ENCODE measurements at regions not wholly inside any gene's neighbourhood (a gene's known extent, or its start where the extent isn't known, plus 50 kb on each side); places are given as distances from the start of the nearest gene placed in this dataset.

DNA sequence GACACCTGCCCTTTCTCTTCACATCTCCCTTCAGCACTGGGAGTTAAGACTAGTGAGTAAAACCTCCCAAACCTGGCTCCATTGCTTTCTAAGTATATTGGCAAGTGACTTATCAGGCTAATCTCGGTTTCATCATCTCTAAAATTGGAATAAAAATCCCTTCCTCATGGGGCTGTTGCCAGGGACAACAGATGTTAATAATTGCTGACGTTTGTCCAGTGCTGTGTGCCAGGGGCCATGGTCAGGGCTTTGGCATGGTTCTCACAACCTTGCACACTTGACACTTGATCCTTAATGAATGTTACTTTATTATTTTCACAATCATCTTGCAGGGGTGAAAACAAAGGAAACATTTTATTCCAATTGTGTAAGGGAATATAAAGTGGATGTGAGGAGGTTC, 1262.0 kb upstream of the WWC1 start:
- TF ChIP-seq, protein P1, sequence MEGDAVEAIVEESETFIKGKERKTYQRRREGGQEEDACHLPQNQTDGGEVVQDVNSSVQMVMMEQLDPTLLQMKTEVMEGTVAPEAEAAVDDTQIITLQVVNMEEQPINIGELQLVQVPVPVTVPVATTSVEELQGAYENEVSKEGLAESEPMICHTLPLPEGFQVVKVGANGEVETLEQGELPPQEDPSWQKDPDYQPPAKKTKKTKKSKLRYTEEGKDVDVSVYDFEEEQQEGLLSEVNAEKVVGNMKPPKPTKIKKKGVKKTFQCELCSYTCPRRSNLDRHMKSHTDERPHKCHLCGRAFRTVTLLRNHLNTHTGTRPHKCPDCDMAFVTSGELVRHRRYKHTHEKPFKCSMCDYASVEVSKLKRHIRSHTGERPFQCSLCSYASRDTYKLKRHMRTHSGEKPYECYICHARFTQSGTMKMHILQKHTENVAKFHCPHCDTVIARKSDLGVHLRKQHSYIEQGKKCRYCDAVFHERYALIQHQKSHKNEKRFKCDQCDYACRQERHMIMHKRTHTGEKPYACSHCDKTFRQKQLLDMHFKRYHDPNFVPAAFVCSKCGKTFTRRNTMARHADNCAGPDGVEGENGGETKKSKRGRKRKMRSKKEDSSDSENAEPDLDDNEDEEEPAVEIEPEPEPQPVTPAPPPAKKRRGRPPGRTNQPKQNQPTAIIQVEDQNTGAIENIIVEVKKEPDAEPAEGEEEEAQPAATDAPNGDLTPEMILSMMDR (IDR thresholded peaks at IDR 0.05; ENCODE audit: poor library complexity), result no peak
- TF ChIP-seq EZH2 (IDR thresholded peaks at IDR 0.05; ENCODE audit: borderline replicate concordance), result no peak

Measured in hepatocyte (in vitro differentiated cells).